HepG2 (cell line): ENCODE measurements at regions not wholly inside any gene's neighbourhood (a gene's known extent, or its start where the extent isn't known, plus 50 kb on each side); places are given as distances from the start of the nearest gene placed in this dataset.

Source experiments
- ATAC-seq: fragments of 200-7000 bp; cut with Tn5 transposase; 3 replicates; pipeline ENCODE4 v1.9.1; 2020; ENCODE audit warnings: mild to moderate bottlenecking, moderate library complexity
- BruUV-seq: library from RNA; stranded (reverse); fragments of 400-500 nt; replicated peaks from 2 replicates; lab custom pipeline; 2021; lab: Mats Ljungman, UMichigan
- CTCF ChIA-PET: fragments of 300-600 bp; formaldehyde crosslinking; extraction: SDS; loops from one replicate; lab custom pipeline; 2021; ENCODE audit warnings: low total read pairs, inconsistent platforms, low intra/inter-chr PET ratio; lab: Yijun Ruan, JAX
- POLR2A ChIA-PET: fragments of 350-600 bp; sonication (Branson Sonifier 250); formaldehyde crosslinking; loops from one replicate; lab custom pipeline; 2020; ENCODE audit warnings: antibody characterized with exemption, inconsistent platforms; lab: Yijun Ruan, JAX
- DNase-seq: peaks from one replicate; pipeline ENCODE4 v3.0.0-alpha.2; 2015; ENCODE audit warnings: low spot score
- FAIRE-seq: peaks from 3 replicates; lab custom pipeline; 2011; peaks lifted over from hg19 to GRCh38; lab: Jason Lieb, UNC
- H2AFZ ChIP-seq: one replicate; pipeline ENCODE4 v1.6.1; 2011; ENCODE audit warnings: low read length, inconsistent platforms
- H3K27ac ChIP-seq: fragments of 300-600 bp; 3 replicates; pipeline ENCODE4 v1.8.0; 2011; ENCODE audit warnings: mixed run types, mild to moderate bottlenecking, mixed read lengths, low read length, inconsistent platforms; ENCODE audit not compliant: insufficient read depth; ENCODE audit errors: extremely low read length
- H3K27me3 ChIP-seq, 2 experiments: fragments of 200-600 bp in 1 of 2; 2 replicates in 1 of 2; 3 replicates in 1 of 2; pipeline versions ENCODE4 v1.6.0 to v1.8.0; 2011; ENCODE audit warnings: low read length in 2 of 2, mild to moderate bottlenecking in 2 of 2, moderate library complexity in 2 of 2, inconsistent platforms in 1 of 2; ENCODE audit not compliant: insufficient read depth in 2 of 2, control insufficient read depth in 1 of 2
- H3K36me3 ChIP-seq, 2 experiments: fragments of 200-600 bp in 1 of 2; replicated peaks in 1 of 2; 2 replicates in 1 of 2; 3 replicates in 1 of 2; pipeline versions ENCODE4 v1.5.1 to v1.8.0; 2011; ENCODE audit warnings: low read length in 2 of 2, inconsistent platforms in 1 of 2; ENCODE audit not compliant: insufficient read depth in 2 of 2, control insufficient read depth in 1 of 2
- H3K4me1 ChIP-seq: 2 replicates; pipeline ENCODE4 v1.5.1; 2012; ENCODE audit warnings: low read length, inconsistent platforms; ENCODE audit not compliant: insufficient read depth
- H3K4me2 ChIP-seq: 2 replicates; pipeline ENCODE4 v1.6.0; 2011; ENCODE audit warnings: low read depth, low read length, inconsistent platforms
- H3K4me3 ChIP-seq, 3 experiments: fragments of 200-600 bp in 1 of 3; sonication (generic), shearing (Covaris generic) in 1 of 3; replicated peaks in 1 of 3; 2 replicates each; pipeline ENCODE4 v1.5.1; 2011 to 2016; ENCODE audit warnings: low read length in 3 of 3, inconsistent platforms in 2 of 3, low read depth in 2 of 3, mild to moderate bottlenecking in 2 of 3, control low read depth in 1 of 3, mixed read lengths in 1 of 3; ENCODE audit not compliant: insufficient read depth in 1 of 3
- H3K79me2 ChIP-seq: one replicate; pipeline ENCODE4 v1.6.1; 2011; ENCODE audit warnings: low read length, inconsistent platforms; ENCODE audit not compliant: insufficient read depth
- H3K9ac ChIP-seq: 2 replicates; pipeline ENCODE4 v1.6.0; 2011; ENCODE audit warnings: mild to moderate bottlenecking, low read depth, low read length, inconsistent platforms; ENCODE audit not compliant: insufficient read depth
- H3K9me3 ChIP-seq: 2 replicates; pipeline ENCODE4 v1.5.1; 2012; ENCODE audit warnings: mild to moderate bottlenecking, low read length
- H4K20me1 ChIP-seq: 2 replicates; pipeline ENCODE4 v1.6.0; 2011; ENCODE audit warnings: inconsistent platforms, mild to moderate bottlenecking, low read length, moderate library complexity; ENCODE audit not compliant: insufficient read depth
- CHD2 ChIP-seq: IDR thresholded peaks from 2 replicates; pipeline ENCODE4 v1.6.1; 2011; ENCODE audit warnings: low read depth, low read length, improper control_type of control experiment
- ERF ChIP-seq: IDR thresholded peaks from 2 replicates; pipeline ENCODE4 v1.6.1; 2018; ENCODE audit warnings: missing biosample characterization, missing genetic modification reagents
- GATAD1 ChIP-seq: IDR thresholded peaks from 2 replicates; pipeline ENCODE4 v1.6.1; 2016; ENCODE audit warnings: missing genetic modification reagents, missing compliant biosample characterization
- HES4 ChIP-seq: sonication (generic); formaldehyde crosslinking; IDR thresholded peaks from 2 replicates; pipeline ENCODE4 v1.9.0; 2021; ENCODE audit warnings: mild to moderate bottlenecking, missing genetic modification reagents, borderline replicate concordance
- KAT2B ChIP-seq: fragments of 150-350 bp; IDR thresholded peaks from 2 replicates; pipeline ENCODE4 v1.6.1; 2014; ENCODE audit warnings: low read depth, low read length, borderline replicate concordance
- MIER2 ChIP-seq: IDR thresholded peaks from 2 replicates; pipeline ENCODE4 v1.6.1; 2016; ENCODE audit warnings: missing biosample characterization, missing genetic modification reagents
- PAWR ChIP-seq: sonication (generic); formaldehyde crosslinking; IDR thresholded peaks from 2 replicates; pipeline ENCODE4 v1.4.0; 2020; ENCODE audit warnings: missing genetic modification reagents, mild to moderate bottlenecking, borderline replicate concordance
- PRMT3 ChIP-seq: sonication (generic); formaldehyde crosslinking; IDR thresholded peaks from 2 replicates; pipeline ENCODE4 v1.8.1; 2022; ENCODE audit warnings: low read depth, mild to moderate bottlenecking, moderate library complexity, missing genetic modification reagents, borderline replicate concordance
- SOX13 ChIP-seq, 3 experiments: fragments of 450-650 bp in 1 of 3; sonication (generic) in 1 of 3; formaldehyde crosslinking in 1 of 3; IDR thresholded peaks in 2 of 3; conservative IDR thresholded peaks in 1 of 3; 2 replicates each; pipeline versions ENCODE4 v1.5.0 to v1.6.1; 2016 to 2020; ENCODE audit warnings: antibody characterized with exemption in 1 of 3, mild to moderate bottlenecking in 1 of 3, missing compliant biosample characterization in 1 of 3, missing genetic modification reagents in 1 of 3, moderate library complexity in 1 of 3
- SRSF9 ChIP-seq: fragments of 200-400 bp; formaldehyde crosslinking; IDR thresholded peaks from 2 replicates; pipeline ENCODE4 v1.6.1; 2018; ENCODE audit warnings: borderline replicate concordance, mild to moderate bottlenecking, low read depth, low read length; ENCODE audit not compliant: insufficient read depth, poor library complexity, severe bottlenecking
- TOPORS ChIP-seq: sonication (generic); formaldehyde crosslinking; IDR thresholded peaks from 2 replicates; pipeline ENCODE4 v1.8.0; 2023; ENCODE audit warnings: mild to moderate bottlenecking, missing genetic modification reagents
- ZNF761 ChIP-seq: sonication (generic); formaldehyde crosslinking; conservative IDR thresholded peaks from 2 replicates; pipeline ENCODE4 v1.4.0; 2020; ENCODE audit warnings: mild to moderate bottlenecking, missing genetic modification reagents
- WGBS: methylation state at CpG from one replicate; pipeline ENCODE4 v1.1.6; 2017; ENCODE audit warnings: low lambda C conversion rate; 5-methylcytosine and 5-hydroxymethylcytosine counted together
- in situ Hi-C: cut with HindIII; loops from 2 replicates; pipeline ENCODE4 v1.10.0; 2017; ENCODE audit warnings: low pct_unique_long_range_greater_than_20kb; ENCODE audit not compliant: extremely low pct_ligation_motif_present
- intact Hi-C: fragments of 100-400 bp; cut with micrococcal nuclease; formaldehyde crosslinking; loops from one replicate; pipeline ENCODE4 v1.10.0; 2022; ENCODE audit not compliant: unreplicated experiment
- TF ChIP-seq, protein P1 (sequence below): IDR thresholded peaks from 2 replicates; pipeline ENCODE4 v1.6.1; 2016; ENCODE audit warnings: mild to moderate bottlenecking, missing biosample characterization, missing genetic modification reagents
- TF ChIP-seq, protein P2 (sequence below): sonication (generic); formaldehyde crosslinking; IDR thresholded peaks from 2 replicates; pipeline ENCODE4 v1.4.0; 2020; ENCODE audit warnings: missing genetic modification reagents, mild to moderate bottlenecking, borderline replicate concordance
- TF ChIP-seq, protein P3 (sequence below): sonication (generic); formaldehyde crosslinking; IDR thresholded peaks from 2 replicates; pipeline ENCODE4 v1.4.0; 2020; ENCODE audit warnings: missing genetic modification reagents

DNA sequence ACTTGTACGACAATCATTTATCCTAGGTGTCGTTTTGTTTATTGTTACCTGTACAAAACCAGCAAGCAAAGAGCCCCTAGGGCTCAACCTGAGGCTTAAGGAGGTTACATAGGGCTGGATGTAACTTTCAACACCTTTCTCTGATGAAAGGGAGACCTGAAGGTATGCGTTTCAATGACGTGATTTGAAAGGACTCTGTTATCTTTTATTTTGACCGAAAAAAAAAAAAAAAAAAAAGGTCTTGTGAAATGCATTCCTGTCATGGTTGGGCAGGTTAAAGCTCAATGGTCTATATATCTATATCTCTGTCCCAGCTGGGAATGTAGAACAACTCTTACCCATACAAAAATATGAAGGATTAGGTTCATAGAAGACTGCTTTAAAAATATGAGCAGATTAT is 78.7 kb upstream of the SASH1 start:
- no peaks in the 10 kb centered on the region for H3K36me3 ChIP-seq
- DNase-seq (peak; percentile 34), FAIRE-seq (no peak), ATAC-seq (peak; percentile 62)
- ChIA-PET CTCF (no interaction called here), POLR2A (no interaction called here)
- H3K27ac ChIP-seq = no peak overlapping the region
- 18% methylated on average over 5 of the region's 5 CpGs for WGBS
- H3K4me3 ChIP-seq = no peak overlapping the region
- BruUV-seq = no TSS peak
- no peak overlapping the region for H2AFZ ChIP-seq
- no peak overlapping the region for H3K4me2 ChIP-seq
- no peaks in the 10 kb centered on the region for H3K4me1 ChIP-seq
- no peak overlapping the region for H3K9ac ChIP-seq
- TF ChIP-seq PAWR (CRISPR knock-in tag) = no peak
- H4K20me1 ChIP-seq = no peaks in the 10 kb centered on the region
- 0 out of 5 replicates have a peak, but pooled peaks cover 0 to 4% of the 10 kb centered on the region in 2 experiments for H3K27me3 ChIP-seq
- H3K79me2 ChIP-seq = no peaks in the 10 kb centered on the region
- no peaks in the 10 kb centered on the region for H3K9me3 ChIP-seq
- in situ Hi-C loops = no loop called here
- intact Hi-C loops = no loop called here

DNA sequence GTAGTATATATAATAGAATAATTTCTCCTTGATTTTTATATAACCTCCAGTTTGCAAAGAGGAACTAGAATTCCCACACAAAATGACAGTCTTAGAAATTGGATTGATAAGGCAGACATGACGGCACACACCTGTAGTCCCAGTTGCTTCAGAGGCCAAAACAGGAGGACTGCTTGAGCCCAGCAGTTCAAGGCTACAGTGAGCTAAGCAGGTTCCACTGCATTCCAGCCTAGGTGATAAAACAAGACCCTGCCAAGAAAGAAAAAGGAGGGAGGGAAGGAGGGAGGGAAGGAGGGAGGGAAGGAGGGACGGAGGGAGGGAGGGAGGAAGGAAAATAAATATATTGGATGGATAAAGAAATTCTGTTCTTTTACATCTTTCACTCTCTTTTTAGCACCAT is 77.6 kb upstream of the SASH1 start:
- intact Hi-C loops (no loop called here), in situ Hi-C loops (no loop called here)
- 0 out of 5 replicates have a peak, but pooled peaks cover 0 to 4% of the 10 kb centered on the region in 2 experiments for H3K27me3 ChIP-seq
- no peaks in the 10 kb centered on the region for H3K79me2 ChIP-seq
- H4K20me1 ChIP-seq = no peaks in the 10 kb centered on the region
- WGBS = 58% methylated on average over 2 of the region's 2 CpGs
- DNase-seq (no peak), FAIRE-seq (no peak), ATAC-seq (no peak)
- ChIA-PET CTCF (no interaction called here), POLR2A (no interaction called here)
- H3K27ac ChIP-seq = no peak overlapping the region
- H3K9ac ChIP-seq = no peak overlapping the region
- no peak overlapping the region for H3K4me3 ChIP-seq
- H3K4me1 ChIP-seq = no peaks in the 10 kb centered on the region
- no peaks in the 10 kb centered on the region for H3K36me3 ChIP-seq
- no TSS peak for BruUV-seq
- no peaks in the 10 kb centered on the region for H3K9me3 ChIP-seq
- H3K4me2 ChIP-seq = no peak overlapping the region
- no peak overlapping the region for H2AFZ ChIP-seq
- no peak for TF ChIP-seq PRMT3
- TF ChIP-seq KAT2B = no peak
- TF ChIP-seq GATAD1 (CRISPR knock-in tag) = no peak
- no peak for TF ChIP-seq HES4
- TF ChIP-seq SRSF9 = no peak
- TF ChIP-seq, protein P1, sequence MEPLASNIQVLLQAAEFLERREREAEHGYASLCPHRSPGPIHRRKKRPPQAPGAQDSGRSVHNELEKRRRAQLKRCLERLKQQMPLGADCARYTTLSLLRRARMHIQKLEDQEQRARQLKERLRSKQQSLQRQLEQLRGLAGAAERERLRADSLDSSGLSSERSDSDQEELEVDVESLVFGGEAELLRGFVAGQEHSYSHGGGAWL (CRISPR knock-in tag) = no peak
- no peak for TF ChIP-seq TOPORS (CRISPR knock-in tag)
- TF ChIP-seq SOX13 (IDR thresholded peaks at IDR 0.05) = no peak
- TF ChIP-seq SOX13 (CRISPR knock-in tag; conservative IDR thresholded peaks at IDR 0.05 in 1 of 2, IDR thresholded peaks at IDR 0.05 in 1 of 2) = no peak
- TF ChIP-seq, protein P2, sequence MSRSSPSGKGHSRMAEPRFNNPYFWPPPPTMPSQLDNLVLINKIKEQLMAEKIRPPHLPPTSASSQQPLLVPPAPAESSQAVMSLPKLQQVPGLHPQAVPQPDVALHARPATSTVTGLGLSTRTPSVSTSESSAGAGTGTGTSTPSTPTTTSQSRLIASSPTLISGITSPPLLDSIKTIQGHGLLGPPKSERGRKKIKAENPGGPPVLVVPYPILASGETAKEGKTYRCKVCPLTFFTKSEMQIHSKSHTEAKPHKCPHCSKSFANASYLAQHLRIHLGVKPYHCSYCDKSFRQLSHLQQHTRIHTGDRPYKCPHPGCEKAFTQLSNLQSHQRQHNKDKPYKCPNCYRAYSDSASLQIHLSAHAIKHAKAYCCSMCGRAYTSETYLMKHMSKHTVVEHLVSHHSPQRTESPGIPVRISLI (CRISPR knock-in tag) = no peak
- no peak for TF ChIP-seq MIER2 (CRISPR knock-in tag)
- TF ChIP-seq, protein P3, sequence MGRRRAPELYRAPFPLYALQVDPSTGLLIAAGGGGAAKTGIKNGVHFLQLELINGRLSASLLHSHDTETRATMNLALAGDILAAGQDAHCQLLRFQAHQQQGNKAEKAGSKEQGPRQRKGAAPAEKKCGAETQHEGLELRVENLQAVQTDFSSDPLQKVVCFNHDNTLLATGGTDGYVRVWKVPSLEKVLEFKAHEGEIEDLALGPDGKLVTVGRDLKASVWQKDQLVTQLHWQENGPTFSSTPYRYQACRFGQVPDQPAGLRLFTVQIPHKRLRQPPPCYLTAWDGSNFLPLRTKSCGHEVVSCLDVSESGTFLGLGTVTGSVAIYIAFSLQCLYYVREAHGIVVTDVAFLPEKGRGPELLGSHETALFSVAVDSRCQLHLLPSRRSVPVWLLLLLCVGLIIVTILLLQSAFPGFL (CRISPR knock-in tag) = no peak
- no peak for TF ChIP-seq CHD2
- TF ChIP-seq ZNF761 = no peak
- no peak for TF ChIP-seq ERF
